Transverse colon (tissue), 4 donors: ENCODE measurements at regions not wholly inside any gene's neighbourhood (a gene's known extent, or its start where the extent isn't known, plus 50 kb on each side); places are given as distances from the start of the nearest gene placed in this dataset.
"Not testable (repeated sequence)": the region's sequence is repeated elsewhere in the genome, so short reads cannot be mapped to it uniquely, and the experiment has no call there.

Experiments
- DNase-seq: peaks from one replicate; pipeline ENCODE4 v3.0.0-alpha.2; 2019
- H3K27ac ChIP-seq, 4 donors: fragments of 200-600 bp; sonication (generic); 2 replicates each; pipeline ENCODE4 v1.5.1; 2016 to 2018; ENCODE audit warnings: inconsistent platforms in 4 of 4
- H3K27me3 ChIP-seq: fragments of 200-600 bp; sonication (generic); 2 replicates; pipeline ENCODE4 v1.5.1; 2017; ENCODE audit warnings: inconsistent platforms
- H3K36me3 ChIP-seq, 4 donors: fragments of 200-600 bp; sonication (generic); 2 replicates each; pipeline ENCODE4 v1.5.1; 2017 to 2019; ENCODE audit warnings: inconsistent platforms in 4 of 4
- H3K4me1 ChIP-seq, 4 donors: fragments of 200-600 bp; sonication (generic); 2 replicates each; pipeline ENCODE4 v1.5.1; 2017 to 2020; ENCODE audit warnings: inconsistent platforms in 4 of 4
- H3K4me3 ChIP-seq, 4 donors: fragments of 200-600 bp; sonication (generic); 1 replicate in 1 of 4; 2 replicates in 3 of 4; pipeline versions ENCODE4 v1.5.1 to v1.6.1; 2017 to 2019; ENCODE audit warnings: inconsistent platforms in 4 of 4
- H3K9me3 ChIP-seq, 2 donors: fragments of 200-600 bp; sonication (generic); 2 replicates each; pipeline ENCODE4 v1.5.1; 2017 to 2019; ENCODE audit warnings: inconsistent platforms in 2 of 2
- EP300 ChIP-seq: sonication (generic); formaldehyde crosslinking; IDR thresholded peaks from one replicate; pipeline ENCODE4 v1.6.1; 2017; ENCODE audit warnings: antibody characterized with exemption, low read depth
- POLR2A ChIP-seq: fragments of 450-650 bp; IDR thresholded peaks from one replicate; pipeline ENCODE4 v1.6.1; 2016; ENCODE audit warnings: antibody characterized with exemption, mild to moderate bottlenecking, moderate library complexity
- POLR2AphosphoS5 ChIP-seq, 3 donors: sonication (generic); formaldehyde crosslinking; IDR thresholded peaks; one replicate each; pipeline ENCODE4 v1.6.1; 2016; ENCODE audit warnings: antibody characterized with exemption in 3 of 3
- WGBS, 2 donors: methylation state at CpG; one replicate each; pipeline ENCODE4 v1.1.5; 2018; ENCODE audit warnings: low coverage in 1 of 2; 5-methylcytosine and 5-hydroxymethylcytosine counted together
- in situ Hi-C, 4 donors: fragments of 200-750 bp; cut with MboI; loops; one replicate each; pipeline versions ENCODE4 v1.15.0 to v1.15.1; 2017; ENCODE audit warnings: low sequenced_read_pairs in 3 of 4, low pct_ligation_motif_present in 1 of 4, low pct_unique_long_range_greater_than_20kb in 1 of 4
- intact Hi-C: fragments of 100-400 bp; cut with DNase I; formaldehyde crosslinking; loops from one replicate; pipeline ENCODE4 v1.15.1; 2023; ENCODE audit warnings: low total_unique reads
- TF ChIP-seq, protein P1 (sequence below), 5 experiments: fragments of 200-600 bp in 3 of 5; fragments of 450-650 bp in 2 of 5; sonication (generic) in 3 of 5; IDR thresholded peaks; 1 replicate in 2 of 5; 2 replicates in 3 of 5; pipeline ENCODE4 v1.5.1; 2016 to 2017; ENCODE audit warnings: antibody characterized with exemption in 5 of 5, inconsistent platforms in 3 of 5, mild to moderate bottlenecking in 2 of 5, moderate library complexity in 1 of 5

DNA sequence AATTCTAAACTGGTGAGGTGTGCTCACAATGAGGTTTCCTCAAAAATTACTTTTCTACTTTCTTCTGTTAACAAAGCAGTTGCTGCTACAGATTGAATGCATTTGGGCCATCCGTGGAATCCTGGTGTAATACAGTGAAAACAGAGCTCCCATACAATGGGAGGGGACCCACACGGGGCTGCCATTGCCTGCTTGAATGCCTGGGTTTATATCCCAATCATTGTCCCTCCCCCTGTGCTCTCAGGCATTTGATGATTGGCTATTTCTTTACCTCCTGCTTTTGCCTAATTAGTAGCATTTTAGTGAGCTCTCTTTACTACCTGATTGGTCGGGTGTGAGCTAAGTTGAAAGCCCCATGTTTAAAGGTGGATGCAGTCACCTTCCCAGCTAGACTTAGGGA, 52.9 kb upstream of the CSF1 start:
- H3K36me3 ChIP-seq, H3K27ac ChIP-seq, DNase-seq, in situ Hi-C loops, H3K4me3 ChIP-seq, H3K27me3 ChIP-seq, H3K4me1 ChIP-seq, H3K9me3 ChIP-seq: not testable (repeated sequence)
- intact Hi-C loops = loop anchor here (10.0 kb wide), 1 partner anchor 53 kb away; no protein-coding TSS in a partner anchor
- WGBS, 2 donors = 84% methylated on average over 3 of the region's 3 CpGs; no CpG with 5 or more reads in 1 of the 2 donors

DNA sequence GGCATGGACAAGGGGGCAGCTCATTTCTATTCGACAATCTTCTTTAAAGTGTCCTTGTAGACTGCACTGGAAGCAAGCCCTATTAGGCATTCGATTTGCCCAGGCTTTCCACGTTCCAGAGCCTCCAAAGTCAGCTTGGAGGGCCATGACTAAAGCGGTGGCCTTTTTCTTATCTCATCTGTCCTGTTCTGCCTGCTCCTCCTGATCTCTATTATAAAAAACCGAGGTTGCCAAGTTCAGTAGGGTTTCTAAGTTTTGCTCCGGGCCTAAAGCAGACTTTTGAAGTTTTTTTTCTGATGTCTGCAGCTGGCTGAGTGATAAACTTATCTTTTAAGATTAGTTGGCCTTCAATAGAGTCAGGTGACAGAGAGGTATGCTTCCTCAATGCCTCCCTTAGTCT, 54.7 kb upstream of the CSF1 start:
- H3K27ac ChIP-seq, H3K4me3 ChIP-seq, H3K4me1 ChIP-seq, DNase-seq, in situ Hi-C loops, H3K27me3 ChIP-seq, H3K9me3 ChIP-seq, H3K36me3 ChIP-seq: not testable (repeated sequence)
- intact Hi-C loops = loop anchor here (10.0 kb wide), 1 partner anchor 51 kb away; no protein-coding TSS in a partner anchor
- WGBS, 2 donors = 64% methylated on average over 6 of the region's 6 CpGs; no CpG with 5 or more reads in 1 of the 2 donors

DNA sequence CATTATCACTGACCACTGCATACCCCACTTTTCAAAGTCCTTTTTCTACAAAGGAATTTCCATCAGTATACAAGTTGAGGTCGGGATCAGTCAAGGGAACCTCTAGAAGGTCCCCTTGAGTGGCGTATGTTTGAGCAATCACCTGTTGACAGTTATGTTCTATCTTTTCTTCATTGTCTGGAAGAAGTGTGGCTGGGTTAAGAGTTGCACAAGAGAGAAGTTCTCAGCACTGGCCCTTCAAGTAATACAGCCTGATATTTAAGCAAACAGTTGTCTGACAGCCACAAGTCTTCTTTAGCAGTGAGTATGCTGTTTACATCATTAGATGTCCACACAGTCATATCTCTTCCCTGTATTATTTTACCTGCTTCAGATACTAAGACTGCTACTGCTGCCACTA, 56.7 kb upstream of the CSF1 start:
- H3K4me1 ChIP-seq, in situ Hi-C loops, H3K27me3 ChIP-seq, H3K36me3 ChIP-seq, H3K27ac ChIP-seq, H3K9me3 ChIP-seq, DNase-seq, H3K4me3 ChIP-seq: not testable (repeated sequence)
- 86% methylated on average over 2 of the region's 2 CpGs; no CpG with 5 or more reads in 1 of the 2 donors for WGBS, 2 donors
- intact Hi-C loops = loop anchor here (10.0 kb wide), 1 partner anchor 49 kb away; no protein-coding TSS in a partner anchor

DNA sequence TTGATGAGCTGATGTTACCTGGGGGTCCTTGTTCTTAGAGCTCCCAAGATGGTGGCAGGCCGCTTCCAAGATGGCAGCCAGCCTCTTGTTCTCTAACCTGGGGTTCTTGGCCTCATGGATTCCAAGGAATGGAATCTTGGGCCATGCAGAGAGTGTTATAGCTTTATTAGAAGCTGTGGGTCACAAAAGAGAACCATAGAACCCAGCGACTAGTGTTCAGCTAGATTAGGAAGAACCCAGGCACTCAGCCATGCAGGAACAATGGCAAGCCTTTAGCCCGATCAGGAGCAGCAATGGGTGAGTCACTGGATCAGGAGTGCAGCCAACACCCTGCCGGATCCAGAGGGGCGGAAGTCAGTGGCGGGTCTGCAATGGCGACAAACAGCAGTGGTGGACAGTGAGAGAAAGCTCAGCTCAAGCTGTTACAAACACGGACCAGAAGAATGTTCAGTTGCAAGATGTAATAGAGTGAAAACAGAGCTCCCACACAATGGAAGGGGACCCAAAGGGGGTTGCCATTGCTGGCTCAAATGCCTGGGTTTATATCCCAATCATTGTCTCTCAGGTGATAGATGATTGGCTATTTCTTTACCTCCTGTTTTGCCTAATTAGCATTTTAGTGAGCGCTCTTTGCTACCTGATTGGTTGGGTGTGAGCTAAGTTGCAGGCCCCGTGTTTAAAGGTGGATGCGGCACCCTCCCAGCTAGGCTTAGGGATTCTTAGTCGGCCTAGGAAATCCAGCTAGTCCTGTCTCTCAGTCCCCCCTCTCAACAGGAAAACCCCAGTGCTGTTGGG, 58.2 kb upstream of the CSF1 start:
- H3K27ac ChIP-seq, in situ Hi-C loops, H3K4me1 ChIP-seq, H3K4me3 ChIP-seq, H3K36me3 ChIP-seq, H3K9me3 ChIP-seq, H3K27me3 ChIP-seq, DNase-seq: not testable (repeated sequence)
- WGBS, 2 donors = 77% methylated on average over 12 of the region's 12 CpGs; no CpG with 5 or more reads in 1 of the 2 donors
- intact Hi-C loops = loop anchor here (10.0 kb wide), 1 partner anchor 48 kb away; no protein-coding TSS in a partner anchor

DNA sequence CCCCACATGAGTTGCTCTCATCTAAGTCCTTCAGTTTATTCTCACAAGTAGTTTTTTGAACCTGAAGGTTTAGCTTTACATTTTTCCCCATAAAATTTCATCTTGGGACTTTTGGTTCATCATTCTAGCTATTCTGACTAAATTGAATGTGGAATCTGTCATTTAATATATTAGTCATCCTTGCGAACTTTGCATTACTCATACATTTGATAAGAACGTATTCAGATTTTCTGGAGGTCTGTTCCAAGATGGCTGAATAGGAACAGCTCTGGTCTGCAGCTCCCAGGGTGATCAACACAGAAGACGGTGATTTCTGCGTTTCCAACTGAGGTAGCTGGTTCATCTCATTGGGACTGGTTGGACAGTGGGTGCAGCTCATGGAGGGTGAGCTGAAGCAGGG, 59.8 kb upstream of the CSF1 start:
- Histone ChIP-seq H3K36me3 (no peaks in the 10 kb centered on the region), H3K9me3 (no peaks in the 10 kb centered on the region), H3K4me3 (no peak overlapping the region), H3K27ac (no peak overlapping the region), H3K4me1 (no peaks in the 10 kb centered on the region), H3K27me3 (no peaks in the 10 kb centered on the region)
- 89 to 100% methylated on average over 3 to 4 of the region's 4 CpGs for WGBS, 2 donors
- TF ChIP-seq POLR2AphosphoS5 (IDR thresholded peaks at IDR 0.05) (no peak), EP300 (no peak), POLR2A (no peak)
- TF ChIP-seq, protein P1, sequence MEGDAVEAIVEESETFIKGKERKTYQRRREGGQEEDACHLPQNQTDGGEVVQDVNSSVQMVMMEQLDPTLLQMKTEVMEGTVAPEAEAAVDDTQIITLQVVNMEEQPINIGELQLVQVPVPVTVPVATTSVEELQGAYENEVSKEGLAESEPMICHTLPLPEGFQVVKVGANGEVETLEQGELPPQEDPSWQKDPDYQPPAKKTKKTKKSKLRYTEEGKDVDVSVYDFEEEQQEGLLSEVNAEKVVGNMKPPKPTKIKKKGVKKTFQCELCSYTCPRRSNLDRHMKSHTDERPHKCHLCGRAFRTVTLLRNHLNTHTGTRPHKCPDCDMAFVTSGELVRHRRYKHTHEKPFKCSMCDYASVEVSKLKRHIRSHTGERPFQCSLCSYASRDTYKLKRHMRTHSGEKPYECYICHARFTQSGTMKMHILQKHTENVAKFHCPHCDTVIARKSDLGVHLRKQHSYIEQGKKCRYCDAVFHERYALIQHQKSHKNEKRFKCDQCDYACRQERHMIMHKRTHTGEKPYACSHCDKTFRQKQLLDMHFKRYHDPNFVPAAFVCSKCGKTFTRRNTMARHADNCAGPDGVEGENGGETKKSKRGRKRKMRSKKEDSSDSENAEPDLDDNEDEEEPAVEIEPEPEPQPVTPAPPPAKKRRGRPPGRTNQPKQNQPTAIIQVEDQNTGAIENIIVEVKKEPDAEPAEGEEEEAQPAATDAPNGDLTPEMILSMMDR (IDR thresholded peaks at IDR 0.05) = no peak
- intact Hi-C loops (loop anchor here (10.0 kb wide), 1 partner anchor 46 kb away; no protein-coding TSS in a partner anchor), in situ Hi-C loops (no loop called here)
- no peak for DNase-seq

DNA sequence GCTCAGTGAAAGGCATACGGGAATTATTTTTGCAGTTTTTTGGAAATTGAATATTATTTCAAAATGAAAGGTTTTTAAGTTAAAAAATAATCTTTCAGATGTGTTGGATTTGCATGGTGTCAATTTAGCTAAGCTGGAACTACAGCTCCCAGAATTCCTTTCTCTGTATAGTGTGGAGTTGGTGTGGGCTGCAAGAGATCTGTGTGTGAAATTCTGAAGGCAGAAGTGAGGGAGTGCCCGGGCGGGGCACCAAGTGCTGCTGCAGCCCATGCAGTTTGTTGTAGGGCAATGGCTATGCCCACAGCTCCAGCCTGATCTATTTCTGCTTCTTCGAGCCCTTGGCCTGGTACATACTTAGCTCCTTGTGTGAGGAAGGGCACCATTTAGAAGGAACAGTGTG, 60.5 kb upstream of the CSF1 start:
- H3K36me3 ChIP-seq = no peaks in the 10 kb centered on the region
- no peaks in the 10 kb centered on the region for H3K9me3 ChIP-seq
- in situ Hi-C loops (no loop called here), intact Hi-C loops (loop anchor here (10.0 kb wide), 1 partner anchor 45 kb away; no protein-coding TSS in a partner anchor)
- WGBS, 2 donors = 57 to 86% methylated on average over 2 to 4 of the region's 4 CpGs
- no peak for DNase-seq
- H3K4me3 ChIP-seq = no peak overlapping the region
- no peak for TF ChIP-seq POLR2A
- TF ChIP-seq, protein P1 (IDR thresholded peaks at IDR 0.05) = no peak
- no peak overlapping the region for H3K27ac ChIP-seq
- H3K27me3 ChIP-seq = no peaks in the 10 kb centered on the region
- no peaks in the 10 kb centered on the region for H3K4me1 ChIP-seq
